ENCODE measurements at regions not wholly inside any gene's neighbourhood (a gene's known extent, or its start where the extent isn't known, plus 50 kb on each side); places are given as distances from the start of the nearest gene placed in this dataset.

DNA sequence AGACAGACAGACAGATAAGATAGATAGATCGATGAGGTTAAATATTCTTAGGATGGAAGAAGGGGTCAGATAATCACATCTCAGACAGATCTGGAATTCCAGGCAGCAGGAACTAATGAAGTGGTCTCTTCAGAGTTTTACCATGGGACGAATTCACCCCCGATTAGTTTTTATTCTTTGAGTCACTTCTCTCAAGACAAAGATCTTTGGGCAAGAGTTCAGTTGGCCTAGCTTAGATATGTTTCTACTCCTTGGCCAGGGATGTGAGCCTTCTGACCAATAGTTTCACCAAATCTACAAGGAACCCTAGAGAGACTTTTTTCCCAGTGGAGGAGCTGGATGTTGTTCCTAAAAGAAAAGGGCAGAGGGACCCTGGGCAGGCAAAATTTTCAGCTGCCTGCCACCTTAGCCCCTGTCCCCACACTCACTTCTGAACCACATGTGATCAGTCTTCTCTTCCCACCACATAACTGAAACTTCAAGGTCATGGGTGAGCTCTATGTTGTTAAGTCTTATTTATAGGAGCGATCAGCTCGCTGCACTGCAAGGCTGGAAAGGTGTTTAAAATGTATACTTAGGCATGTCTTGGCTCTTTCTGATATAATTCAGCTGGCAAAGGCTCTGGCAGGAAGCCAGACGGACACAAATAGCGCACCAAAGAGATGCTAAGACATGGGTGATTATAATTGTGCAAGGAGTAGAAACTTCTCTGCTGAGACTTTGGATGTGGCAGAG, 132.9 kb downstream of the PALM2AKAP2 start:
- BruUV-seq (replicated peaks): TSS peak; percentile 81
- no peaks in the 10 kb centered on the region for H3K9me3 ChIP-seq (ENCODE audit: low read length)
- no peak for TF ChIP-seq EZH2 (IDR thresholded peaks at IDR 0.05; ENCODE audit: low read length, unreplicated experiment)
- no peak for TF ChIP-seq EZH2phosphoT487 (IDR thresholded peaks at IDR 0.05; ENCODE audit: borderline replicate concordance, low read length)
- TF ChIP-seq, protein P1, sequence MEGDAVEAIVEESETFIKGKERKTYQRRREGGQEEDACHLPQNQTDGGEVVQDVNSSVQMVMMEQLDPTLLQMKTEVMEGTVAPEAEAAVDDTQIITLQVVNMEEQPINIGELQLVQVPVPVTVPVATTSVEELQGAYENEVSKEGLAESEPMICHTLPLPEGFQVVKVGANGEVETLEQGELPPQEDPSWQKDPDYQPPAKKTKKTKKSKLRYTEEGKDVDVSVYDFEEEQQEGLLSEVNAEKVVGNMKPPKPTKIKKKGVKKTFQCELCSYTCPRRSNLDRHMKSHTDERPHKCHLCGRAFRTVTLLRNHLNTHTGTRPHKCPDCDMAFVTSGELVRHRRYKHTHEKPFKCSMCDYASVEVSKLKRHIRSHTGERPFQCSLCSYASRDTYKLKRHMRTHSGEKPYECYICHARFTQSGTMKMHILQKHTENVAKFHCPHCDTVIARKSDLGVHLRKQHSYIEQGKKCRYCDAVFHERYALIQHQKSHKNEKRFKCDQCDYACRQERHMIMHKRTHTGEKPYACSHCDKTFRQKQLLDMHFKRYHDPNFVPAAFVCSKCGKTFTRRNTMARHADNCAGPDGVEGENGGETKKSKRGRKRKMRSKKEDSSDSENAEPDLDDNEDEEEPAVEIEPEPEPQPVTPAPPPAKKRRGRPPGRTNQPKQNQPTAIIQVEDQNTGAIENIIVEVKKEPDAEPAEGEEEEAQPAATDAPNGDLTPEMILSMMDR (conservative IDR thresholded peaks at IDR 0.05; ENCODE audit: low read depth, low read length): no peak
- ChIA-PET CTCF (interaction anchor here (0.6 kb wide), 2 partner anchors 59 to 145 kb away, joined by 3 read pairs; no protein-coding TSS in a partner anchor), POLR2A (ENCODE audit: unreplicated experiment) (interaction anchor here (0.8 to 1.0 kb wide), 2 partner anchors 137 to 142 kb away, joined by 4 to 6 read pairs; no protein-coding TSS in a partner anchor)
- intact Hi-C loops (cut with micrococcal nuclease): loop anchor here (2.0 kb wide), 2 partner anchors 74 to 138 kb away; no protein-coding TSS in a partner anchor
- ATAC-seq: peak; percentile 2; the same call in 1 of the 2 replicates
- H3K4me1 ChIP-seq (ENCODE audit: insufficient read depth, low read length): peaks cover 40% of the 10 kb centered on the region
- H3K4me2 ChIP-seq (ENCODE audit: low read length): peak overlapping the region; percentile 50
- no peaks in the 10 kb centered on the region for H3K36me3 ChIP-seq (ENCODE audit: low read depth, low read length)
- no peaks in the 10 kb centered on the region for H3F3A ChIP-seq (ENCODE audit: low read length, unreplicated experiment)
- peak; percentile 22 for DNase-seq
- no peaks in the 10 kb centered on the region for H3K27me3 ChIP-seq (ENCODE audit: low read length)
- H3K9me2 ChIP-seq (replicated peaks; ENCODE audit: low read length): no peaks in the 10 kb centered on the region
- H2AFZ ChIP-seq (ENCODE audit: low read length): 0 out of 2 replicates have a peak overlapping the region, but pooled peaks have one; percentile 11
- peak overlapping the region; percentile 99 for H3K27ac ChIP-seq (ENCODE audit: low read length)
- H3K79me2 ChIP-seq (ENCODE audit: low read length): no peaks in the 10 kb centered on the region
- no peaks in the 10 kb centered on the region for H4K20me1 ChIP-seq (ENCODE audit: low read length)
- 0 out of 2 replicates have a peak overlapping the region, but pooled peaks have one; percentile 12 for H3K4me3 ChIP-seq (ENCODE audit: low read length)
- H3K9ac ChIP-seq (ENCODE audit: low read length): peak overlapping the region; percentile 82

DNA sequence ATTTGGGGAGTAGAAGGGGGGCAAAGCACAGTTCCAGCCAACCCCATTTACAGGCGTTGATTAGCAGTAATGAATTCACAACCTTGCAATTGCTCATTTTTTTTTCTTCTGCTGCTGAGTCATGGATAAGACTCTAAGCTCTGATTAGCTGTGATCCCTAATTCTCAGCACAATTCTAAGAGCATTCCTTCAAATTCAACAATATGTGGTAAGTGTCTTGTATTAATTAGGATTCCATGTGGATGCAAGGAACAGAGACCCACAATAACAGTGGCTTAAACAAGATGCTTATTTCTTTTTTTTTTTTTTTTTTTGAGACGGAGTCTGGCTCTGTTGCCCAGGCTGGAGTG, 133.4 kb downstream of the PALM2AKAP2 start:
- Histone ChIP-seq H3K27me3 (ENCODE audit: low read length) (no peaks in the 10 kb centered on the region), H3K79me2 (ENCODE audit: low read length) (no peaks in the 10 kb centered on the region), H3K4me1 (ENCODE audit: insufficient read depth, low read length) (peaks cover 40% of the 10 kb centered on the region), H3K9me2 (replicated peaks; ENCODE audit: low read length) (no peaks in the 10 kb centered on the region), H3K36me3 (ENCODE audit: low read depth, low read length) (no peaks in the 10 kb centered on the region), H3F3A (ENCODE audit: low read length, unreplicated experiment) (no peaks in the 10 kb centered on the region), H2AFZ (ENCODE audit: low read length) (no peak overlapping the region), H4K20me1 (ENCODE audit: low read length) (no peaks in the 10 kb centered on the region), H3K9me3 (ENCODE audit: low read length) (no peaks in the 10 kb centered on the region), H3K4me2 (ENCODE audit: low read length) (no peak overlapping the region), H3K27ac (ENCODE audit: low read length) (peak overlapping the region; percentile 99), H3K9ac (ENCODE audit: low read length) (peak overlapping the region; percentile 82), H3K4me3 (ENCODE audit: low read length) (no peak overlapping the region)
- ChIA-PET POLR2A (ENCODE audit: unreplicated experiment) (no interaction called here), CTCF (interaction anchor here (0.6 kb wide), 1 partner anchor 59 kb away, joined by 3 read pairs; no protein-coding TSS in a partner anchor)
- TF ChIP-seq EZH2phosphoT487 (IDR thresholded peaks at IDR 0.05; ENCODE audit: borderline replicate concordance, low read length) (no peak), EZH2 (IDR thresholded peaks at IDR 0.05; ENCODE audit: low read length, unreplicated experiment) (no peak)
- TF ChIP-seq, protein P1 (conservative IDR thresholded peaks at IDR 0.05; ENCODE audit: low read depth, low read length): no peak
- DNase-seq: no peak
- intact Hi-C loops (cut with micrococcal nuclease): loop anchor here (2.0 kb wide), 2 partner anchors 73 to 137 kb away; no protein-coding TSS in a partner anchor
- ATAC-seq: no peak
- no TSS peak for BruUV-seq (replicated peaks)

Measured in PC-3 (cell line).